ENCODE measurements at regions not wholly inside any gene's neighbourhood (a gene's known extent, or its start where the extent isn't known, plus 50 kb on each side); places are given as distances from the start of the nearest gene placed in this dataset.
"Not testable (repeated sequence)": the region's sequence is repeated elsewhere in the genome, so short reads cannot be mapped to it uniquely, and the experiment has no call there.

GRCh38 chr3:191973820-191974219, 512.9 kb downstream of the PYDC2 start:
- no peak for DNase-seq

- no peak for DNase-seq
Observed at GRCh38 chr3:191975936-191976335, 515.0 kb downstream of the PYDC2 start.

- DNase-seq: no peak
Observed at GRCh38 chr3:191980443-191980842, 519.5 kb downstream of the PYDC2 start.

DNA sequence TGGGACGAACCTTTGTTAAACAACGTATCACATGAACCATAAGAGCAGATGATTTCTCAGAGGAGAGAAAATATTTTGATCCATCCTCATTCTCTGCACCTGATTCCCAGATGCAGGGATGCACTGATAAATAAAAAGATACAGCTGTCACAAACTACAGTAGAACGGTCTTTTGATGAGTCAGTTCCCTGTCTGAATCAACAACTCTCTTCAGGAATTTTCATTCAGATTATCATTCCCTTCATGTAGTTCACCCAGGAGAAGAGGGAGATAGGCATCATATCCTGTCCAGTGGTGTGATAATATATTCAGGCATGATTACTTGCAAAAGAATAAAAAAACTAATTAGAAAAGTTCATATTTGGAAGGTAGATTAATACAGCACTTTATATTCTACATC, 521.5 kb downstream of the PYDC2 start:
- peak; percentile 59 for DNase-seq

DNA sequence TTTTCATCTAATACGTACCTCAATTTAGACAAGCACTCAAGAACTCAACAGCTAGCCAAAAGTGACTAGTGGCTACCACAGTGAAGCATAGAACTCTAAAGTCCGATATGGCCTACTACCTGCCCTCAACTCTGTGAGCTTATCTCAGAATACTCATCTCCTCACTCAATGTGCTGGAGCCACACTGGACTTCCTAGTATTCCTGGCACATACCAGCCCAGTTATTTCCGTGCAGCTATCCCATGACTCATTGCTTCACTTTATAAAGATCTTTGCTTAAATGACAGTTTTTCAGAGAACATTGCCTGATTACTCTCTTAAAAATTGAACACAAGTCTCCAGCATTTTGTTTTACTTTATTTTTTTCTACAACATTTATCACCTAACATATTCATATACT, 524.7 kb downstream of the PYDC2 start:
- DNase-seq: peak; percentile 76

DNA sequence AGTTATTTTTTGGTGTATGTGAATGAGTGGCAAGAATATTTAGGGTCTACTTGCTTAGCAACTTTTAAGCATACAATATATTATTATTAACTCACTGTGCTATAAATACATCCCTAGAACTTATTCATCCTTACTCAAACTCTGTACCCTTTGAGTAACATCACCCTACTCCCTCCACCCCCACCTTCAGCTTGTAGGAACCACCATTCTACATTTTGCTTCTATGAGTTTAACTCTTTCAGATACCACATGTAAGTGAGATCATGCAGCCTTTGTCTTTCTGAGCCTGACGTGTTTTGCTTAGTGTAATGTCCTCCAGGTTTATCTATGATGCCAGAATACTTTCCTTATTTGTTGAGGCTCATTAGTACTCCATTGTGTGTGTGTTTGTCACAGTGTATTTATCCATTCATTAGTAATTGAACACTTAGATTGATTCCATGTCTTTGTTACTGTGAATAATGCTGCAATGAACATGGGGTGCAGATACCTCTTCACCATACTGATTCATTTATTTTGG, 526.9 kb downstream of the PYDC2 start:
- no peak for DNase-seq

DNA sequence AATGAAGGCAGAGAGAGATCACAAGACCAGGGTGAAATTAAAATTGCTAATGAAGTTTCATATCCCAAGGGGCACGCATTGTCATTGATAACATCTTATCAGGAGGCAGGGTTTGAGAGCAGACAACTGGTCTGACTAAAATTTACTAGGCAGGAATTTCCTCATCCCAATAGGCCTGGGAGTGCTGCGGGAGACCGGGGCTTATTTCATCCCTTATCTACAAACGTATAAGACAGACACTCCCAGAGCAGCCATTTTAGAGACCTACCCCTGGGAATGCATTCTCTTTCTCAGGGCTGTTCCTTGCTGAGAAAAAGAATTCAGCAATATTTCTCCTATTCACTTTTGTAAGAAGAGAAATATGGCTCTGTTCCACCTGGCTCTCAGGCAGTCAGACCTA, 533.0 kb downstream of the PYDC2 start:
- DNase-seq: not testable (repeated sequence)

- DNase-seq: no peak
Observed at GRCh38 chr3:191997093-191997492, 536.1 kb downstream of the PYDC2 start.

DNA sequence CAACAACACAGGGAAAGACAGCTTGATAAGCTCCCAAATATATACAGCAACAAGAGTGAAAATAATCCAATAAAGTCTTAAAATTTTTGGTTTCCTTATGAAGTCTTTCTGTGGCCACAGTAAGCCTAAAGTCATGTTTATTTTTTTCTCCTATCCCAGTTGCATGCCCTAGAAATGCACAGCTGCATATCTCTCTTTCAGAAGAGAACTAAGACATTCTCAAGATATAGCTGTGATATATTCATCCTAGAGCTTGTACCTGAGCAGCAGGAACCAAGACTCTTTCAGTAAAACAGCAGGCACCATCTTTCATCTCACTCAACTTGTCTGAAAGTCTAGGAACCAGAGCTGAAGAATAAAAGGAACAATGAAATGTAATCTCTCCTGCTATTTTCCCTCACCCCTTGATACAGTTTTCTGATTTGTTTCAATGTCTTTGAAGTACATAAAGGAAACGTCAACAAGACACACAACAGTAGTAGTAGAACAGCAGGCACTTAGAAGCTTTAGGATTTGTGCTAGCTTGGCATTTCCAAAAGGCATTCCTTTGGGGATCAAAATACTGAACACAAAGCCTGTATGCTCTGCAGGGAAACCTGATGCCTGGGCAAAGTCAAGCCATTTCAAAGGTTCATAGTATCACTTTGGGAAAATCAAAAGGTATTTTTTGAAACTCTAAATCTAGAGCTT, 536.8 kb downstream of the PYDC2 start:
- DNase-seq: no peak

GRCh38 chr3:192001218-192001617, 540.3 kb downstream of the PYDC2 start:
- no peak for DNase-seq

DNA sequence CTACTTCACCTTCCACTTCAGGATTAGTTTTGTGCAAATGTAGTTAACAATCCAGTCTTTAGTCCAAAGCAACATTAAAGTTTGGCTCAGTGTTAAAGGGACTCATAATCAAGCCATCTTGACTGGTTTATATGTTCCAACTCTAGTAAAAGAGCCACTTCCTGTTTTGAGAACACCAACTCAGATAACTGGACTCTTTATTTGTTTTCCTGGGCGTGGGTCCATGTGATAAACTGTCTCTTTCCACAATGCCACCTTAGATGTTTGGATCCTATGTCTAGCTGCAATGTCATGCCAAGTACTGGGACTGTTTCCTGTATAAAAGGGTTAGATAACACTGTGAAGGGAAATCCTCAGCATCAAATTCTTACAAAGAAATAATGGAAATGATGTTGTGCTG, 545.0 kb downstream of the PYDC2 start:
- no peak for DNase-seq

- DNase-seq: no peak
Observed at GRCh38 chr3:192009903-192010302, 548.9 kb downstream of the PYDC2 start.

- no peak for DNase-seq
Observed at GRCh38 chr3:192010490-192010889, 549.5 kb downstream of the PYDC2 start.

DNA sequence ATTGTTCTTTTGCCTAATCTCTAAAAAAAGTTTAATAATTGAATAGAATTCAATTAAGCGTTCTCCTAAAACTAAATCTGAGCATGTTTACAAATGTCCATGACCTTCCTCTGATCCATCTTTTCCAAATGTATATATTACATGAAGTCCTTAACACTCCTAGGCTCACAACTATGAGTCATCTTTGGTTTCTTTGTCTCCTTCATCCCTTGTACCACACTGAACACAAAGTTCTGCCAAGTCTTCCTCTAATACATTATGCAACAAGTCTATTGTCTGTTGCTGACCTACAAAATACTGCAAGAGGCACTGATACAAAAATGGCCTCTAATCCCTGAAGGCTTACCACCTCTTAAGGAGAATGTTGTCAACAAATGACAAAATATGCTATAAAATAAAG, 550.2 kb downstream of the PYDC2 start:
- no peak for DNase-seq

DNA sequence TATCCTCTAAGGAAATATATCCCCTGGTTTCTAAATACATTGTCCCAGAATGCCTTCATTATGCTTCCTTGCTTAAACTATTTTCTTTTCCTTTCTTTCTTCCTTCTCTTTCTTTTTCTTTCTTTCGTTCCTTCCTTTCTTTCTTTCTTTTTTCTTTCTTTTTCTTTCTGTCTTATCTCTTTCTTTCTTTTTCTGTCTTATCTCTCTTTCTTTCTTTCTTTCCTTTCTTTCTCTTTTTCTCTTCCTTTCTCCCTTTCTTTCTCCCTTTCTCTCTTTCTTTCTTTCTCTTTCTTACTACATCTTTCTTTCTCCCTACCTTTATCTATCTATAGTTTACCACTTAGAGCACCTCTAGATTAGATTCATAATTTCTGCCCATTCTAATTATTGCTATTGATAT, 552.1 kb downstream of the PYDC2 start:
- DNase-seq: no peak

GRCh38 chr3:192022412-192022811, 561.4 kb downstream of the PYDC2 start:
- peak; percentile 87 for DNase-seq

DNA sequence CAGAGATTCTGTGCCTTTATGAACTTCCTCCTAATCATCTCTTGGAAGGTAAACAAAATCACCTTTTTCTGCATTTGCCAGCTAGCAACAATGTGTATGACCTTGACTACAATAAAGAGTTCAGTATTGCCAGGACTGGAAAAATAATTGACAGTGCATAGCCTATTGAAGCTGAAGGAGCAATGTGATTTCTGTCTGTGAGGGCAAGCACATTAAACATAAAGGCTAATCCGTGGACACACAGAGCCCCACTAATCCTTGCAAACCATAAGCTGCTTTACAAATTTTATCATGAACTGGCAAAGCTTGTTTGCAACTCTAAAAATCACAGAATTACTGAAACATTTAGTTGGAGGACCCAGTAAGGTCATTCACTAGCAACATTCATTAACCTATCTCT, 563.8 kb downstream of the PYDC2 start:
- DNase-seq: no peak

GRCh38 chr3:192026661-192027060, 565.7 kb downstream of the PYDC2 start:
- DNase-seq: no peak

DNA sequence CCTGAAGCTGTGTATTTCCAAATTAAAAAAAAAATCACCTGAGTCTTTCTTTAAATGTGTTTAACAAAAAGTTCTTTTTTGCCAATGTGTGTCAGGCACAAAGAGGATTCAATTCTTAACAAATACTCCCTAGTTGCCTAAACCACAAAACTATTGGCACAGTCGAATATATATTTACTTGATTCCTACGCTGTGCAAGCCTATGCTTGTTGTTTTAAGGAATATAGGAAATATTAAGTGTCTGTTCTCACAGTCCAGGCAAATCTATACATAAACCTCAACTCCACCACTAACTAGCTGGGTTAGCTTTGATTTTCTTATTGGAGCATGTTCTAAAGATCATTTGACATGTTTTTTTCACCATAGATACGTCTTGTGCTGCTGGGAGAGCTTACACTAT, 571.0 kb downstream of the PYDC2 start:
- DNase-seq: no peak

- peak; percentile 63 for DNase-seq
Observed at GRCh38 chr3:192033246-192033645, 572.3 kb downstream of the PYDC2 start.

DNA sequence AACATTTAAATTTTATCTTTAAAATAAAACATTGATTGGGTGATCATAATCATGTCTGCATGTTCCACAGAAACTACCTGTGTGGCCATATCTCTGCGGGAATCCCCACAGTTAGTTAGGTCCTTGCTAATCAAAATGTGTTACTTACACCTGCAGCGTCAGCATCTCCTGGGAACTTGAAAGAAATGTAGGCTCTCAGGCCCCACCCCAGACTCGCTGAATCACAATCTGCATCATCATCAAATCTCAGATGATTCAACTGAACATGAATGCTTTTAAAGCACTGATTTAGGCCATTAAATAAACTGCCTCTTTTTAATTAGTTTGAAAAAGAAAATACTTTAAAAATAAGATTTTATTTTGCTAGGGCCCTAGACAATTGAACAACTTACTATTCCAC, 577.8 kb downstream of the PYDC2 start:
- DNase-seq: peak; percentile 36

GRCh38 chr3:192039593-192039992, 578.6 kb downstream of the PYDC2 start:
- no peak for DNase-seq

DNA sequence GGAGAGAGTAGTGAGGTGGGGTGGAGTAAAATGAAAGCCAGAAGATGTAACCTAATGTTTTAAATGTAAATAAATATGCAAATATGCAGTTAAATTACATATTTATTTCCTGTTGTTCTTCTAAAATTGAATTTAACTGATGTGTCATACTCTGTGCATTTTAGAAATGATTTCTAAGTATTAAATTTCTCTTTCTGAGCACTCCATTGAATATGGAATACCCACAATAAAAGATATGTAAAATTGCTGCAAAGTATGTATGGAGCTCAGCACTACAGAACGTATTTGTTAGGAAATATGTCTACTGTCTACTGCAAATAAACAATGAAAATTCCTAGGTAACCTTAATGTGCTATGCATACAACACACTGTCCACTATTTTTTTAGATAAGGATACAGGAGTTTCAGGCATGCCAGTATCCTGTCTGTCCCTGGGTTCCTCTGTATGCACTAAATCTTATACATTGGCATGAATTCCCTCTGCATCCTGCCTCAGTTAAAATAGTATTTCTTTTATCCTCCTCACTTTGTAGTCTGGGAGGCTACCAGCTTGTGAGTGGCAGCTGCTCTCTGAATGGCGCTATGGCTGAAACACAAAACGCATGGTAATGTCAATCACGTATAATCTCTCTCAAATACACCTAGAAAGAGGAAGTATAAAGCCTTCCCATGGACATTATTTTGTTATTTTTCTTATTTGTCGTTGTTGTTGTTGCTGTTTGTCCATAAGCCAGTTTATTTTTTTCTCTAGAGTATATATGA, 579.5 kb downstream of the PYDC2 start:
- DNase-seq: no peak

- DNase-seq: no peak
Observed at GRCh38 chr3:192042116-192042515, 581.2 kb downstream of the PYDC2 start.

Data from NCI-H226 (cell line).